ENCODE measurements at regions not wholly inside any gene's neighbourhood (a gene's known extent, or its start where the extent isn't known, plus 50 kb on each side); places are given as distances from the start of the nearest gene placed in this dataset.

GRCh38 chr5:3911111-3911510 lies 315.5 kb downstream of the IRX1 start:
- TF ChIP-seq EZH2phosphoT487 (IDR thresholded peaks at IDR 0.05; ENCODE audit: borderline replicate concordance, low read depth, low read length), result no peak
- no peak for TF ChIP-seq CTCF (conservative IDR thresholded peaks at IDR 0.05; ENCODE audit: low read length)
- no peak for DNase-seq (ENCODE audit: low spot score)
- CTCF ChIA-PET (ENCODE audit: unreplicated experiment), result no interaction called here
- no peaks in the 10 kb centered on the region for H3K9me3 ChIP-seq (ENCODE audit: low read length)
- H3K79me2 ChIP-seq (ENCODE audit: insufficient read depth, low read depth, low read length), result no peaks in the 10 kb centered on the region
- H3K27ac ChIP-seq (ENCODE audit: low read depth, low read length, poor library complexity, severe bottlenecking), result no peak overlapping the region
- H3K36me3 ChIP-seq (ENCODE audit: insufficient read depth, low read length), result no peaks in the 10 kb centered on the region
- no peaks in the 10 kb centered on the region for H3K4me1 ChIP-seq (ENCODE audit: insufficient read depth, low read length, poor library complexity, severe bottlenecking)
- H3K9me2 ChIP-seq (ENCODE audit: insufficient read depth, low read length), result no peaks in the 10 kb centered on the region
- POLR2A ChIA-PET, result no interaction called here
- H4K20me1 ChIP-seq (ENCODE audit: insufficient read depth, low read length), result no peaks in the 10 kb centered on the region
- H3K4me3 ChIP-seq (ENCODE audit: low read depth, low read length, poor library complexity, severe bottlenecking), result no peak overlapping the region
- intact Hi-C loops (cut with micrococcal nuclease; ENCODE audit: unreplicated experiment), result no loop called here
- H2AFZ ChIP-seq (ENCODE audit: low read length), result no peak overlapping the region
- H3K4me2 ChIP-seq (ENCODE audit: low read length), result no peak overlapping the region
- BruUV-seq (replicated peaks), result no TSS peak

GRCh38 chr5:3911773-3912172 lies 316.1 kb downstream of the IRX1 start:
- Histone ChIP-seq H3K4me1 (ENCODE audit: insufficient read depth, low read length, poor library complexity, severe bottlenecking) (no peaks in the 10 kb centered on the region), H3K9me3 (ENCODE audit: low read length) (no peaks in the 10 kb centered on the region), H3K4me3 (ENCODE audit: low read depth, low read length, poor library complexity, severe bottlenecking) (no peak overlapping the region), H4K20me1 (ENCODE audit: insufficient read depth, low read length) (no peaks in the 10 kb centered on the region), H2AFZ (ENCODE audit: low read length) (no peak overlapping the region), H3K79me2 (ENCODE audit: insufficient read depth, low read depth, low read length) (no peaks in the 10 kb centered on the region), H3K36me3 (ENCODE audit: insufficient read depth, low read length) (no peaks in the 10 kb centered on the region), H3K9me2 (ENCODE audit: insufficient read depth, low read length) (no peaks in the 10 kb centered on the region), H3K27ac (ENCODE audit: low read depth, low read length, poor library complexity, severe bottlenecking) (no peak overlapping the region), H3K4me2 (ENCODE audit: low read length) (no peak overlapping the region)
- intact Hi-C loops (cut with micrococcal nuclease; ENCODE audit: unreplicated experiment), result no loop called here
- DNase-seq (ENCODE audit: low spot score), result no peak
- ChIA-PET CTCF (ENCODE audit: unreplicated experiment) (no interaction called here), POLR2A (interaction anchor here (0.6 kb wide), 1 partner anchor 828 kb away, joined by 4 read pairs; no protein-coding TSS in a partner anchor)
- BruUV-seq (replicated peaks), result no TSS peak
- TF ChIP-seq CTCF (conservative IDR thresholded peaks at IDR 0.05; ENCODE audit: low read length) (no peak), EZH2phosphoT487 (IDR thresholded peaks at IDR 0.05; ENCODE audit: borderline replicate concordance, low read depth, low read length) (no peak)

- no TSS peak for BruUV-seq (replicated peaks)
- H3K9me2 ChIP-seq (ENCODE audit: insufficient read depth, low read length), result no peaks in the 10 kb centered on the region
- H3K9me3 ChIP-seq (ENCODE audit: low read length), result no peaks in the 10 kb centered on the region
- no peaks in the 10 kb centered on the region for H3K36me3 ChIP-seq (ENCODE audit: insufficient read depth, low read length)
- no peaks in the 10 kb centered on the region for H4K20me1 ChIP-seq (ENCODE audit: insufficient read depth, low read length)
- no peak overlapping the region for H3K27ac ChIP-seq (ENCODE audit: low read depth, low read length, poor library complexity, severe bottlenecking)
- no peak overlapping the region for H3K4me2 ChIP-seq (ENCODE audit: low read length)
- ChIA-PET CTCF (ENCODE audit: unreplicated experiment) (no interaction called here), POLR2A (no interaction called here)
- TF ChIP-seq EZH2phosphoT487 (IDR thresholded peaks at IDR 0.05; ENCODE audit: borderline replicate concordance, low read depth, low read length) (no peak), CTCF (conservative IDR thresholded peaks at IDR 0.05; ENCODE audit: low read length) (no peak)
- DNase-seq (ENCODE audit: low spot score), result no peak
- no peak overlapping the region for H3K4me3 ChIP-seq (ENCODE audit: low read depth, low read length, poor library complexity, severe bottlenecking)
- H2AFZ ChIP-seq (ENCODE audit: low read length), result no peak overlapping the region
- no peaks in the 10 kb centered on the region for H3K4me1 ChIP-seq (ENCODE audit: insufficient read depth, low read length, poor library complexity, severe bottlenecking)
- H3K79me2 ChIP-seq (ENCODE audit: insufficient read depth, low read depth, low read length), result no peaks in the 10 kb centered on the region
- intact Hi-C loops (cut with micrococcal nuclease; ENCODE audit: unreplicated experiment), result no loop called here
These were observed 317.2 kb downstream of the IRX1 start for GRCh38 chr5:3912790-3913189.

Data from OCI-LY7 (cell line).